Endothelial cell of umbilical vein (primary cell): ENCODE measurements at regions not wholly inside any gene's neighbourhood (a gene's known extent, or its start where the extent isn't known, plus 50 kb on each side); places are given as distances from the start of the nearest gene placed in this dataset.

Source experiments
- CTCF ChIP-seq, 2 donors: IDR thresholded peaks; 1 replicate in 1 of 2; 2 replicates in 1 of 2; pipeline ENCODE4 v1.5.1; 2011; ENCODE audit warnings: low read length in 2 of 2, mild to moderate bottlenecking in 2 of 2, moderate library complexity in 2 of 2, control low read depth in 1 of 2, inconsistent platforms in 1 of 2, low read depth in 1 of 2; ENCODE audit not compliant: insufficient read depth in 1 of 2; ENCODE audit errors: extremely low read depth in 1 of 2
- EZH2 ChIP-seq: IDR thresholded peaks from 2 replicates; pipeline ENCODE4 v1.6.1; 2012; ENCODE audit warnings: borderline replicate concordance, low read depth, mild to moderate bottlenecking, moderate library complexity, low read length, inconsistent platforms; ENCODE audit not compliant: severe bottlenecking
- FOS ChIP-seq: IDR thresholded peaks from 2 replicates; pipeline ENCODE4 v1.6.1; 2011; ENCODE audit warnings: mild to moderate bottlenecking, low read length, moderate library complexity, borderline replicate concordance; ENCODE audit not compliant: insufficient read depth
- JUN ChIP-seq: IDR thresholded peaks from 2 replicates; pipeline ENCODE4 v1.6.1; 2011; ENCODE audit warnings: borderline replicate concordance, low read depth; ENCODE audit not compliant: insufficient read length, insufficient read depth
- POLR2A ChIP-seq: IDR thresholded peaks from 2 replicates; pipeline ENCODE4 v1.6.1; 2012; ENCODE audit warnings: low read depth, mild to moderate bottlenecking, control low read depth, low read length

- no peak for TF ChIP-seq CTCF (IDR thresholded peaks at IDR 0.05; ENCODE audit: extremely low read depth in 1 of 2, insufficient read depth in 1 of 2, low read depth in 1 of 2, low read length in 2 of 2)
- no peak for TF ChIP-seq JUN
- TF ChIP-seq EZH2 = no peak
- TF ChIP-seq POLR2A = no peak
- no peak for TF ChIP-seq FOS
These were observed 214.7 kb upstream of the CADM1 start for GRCh38 chr11:115718945-115719344.
